Activated CD8-positive, alpha-beta memory T cell treated with anti-CD3 and anti-CD28 coated beads for 48 hours (primary cell): ENCODE measurements at regions not wholly inside any gene's neighbourhood (a gene's known extent, or its start where the extent isn't known, plus 50 kb on each side); places are given as distances from the start of the nearest gene placed in this dataset.

Experiments
- DNase-seq, 3 experiments: peaks; one replicate each; pipeline ENCODE4 v3.0.0-alpha.2; 2020; ENCODE audit warnings: low read depth in 2 of 3, low spot score in 2 of 3

DNA sequence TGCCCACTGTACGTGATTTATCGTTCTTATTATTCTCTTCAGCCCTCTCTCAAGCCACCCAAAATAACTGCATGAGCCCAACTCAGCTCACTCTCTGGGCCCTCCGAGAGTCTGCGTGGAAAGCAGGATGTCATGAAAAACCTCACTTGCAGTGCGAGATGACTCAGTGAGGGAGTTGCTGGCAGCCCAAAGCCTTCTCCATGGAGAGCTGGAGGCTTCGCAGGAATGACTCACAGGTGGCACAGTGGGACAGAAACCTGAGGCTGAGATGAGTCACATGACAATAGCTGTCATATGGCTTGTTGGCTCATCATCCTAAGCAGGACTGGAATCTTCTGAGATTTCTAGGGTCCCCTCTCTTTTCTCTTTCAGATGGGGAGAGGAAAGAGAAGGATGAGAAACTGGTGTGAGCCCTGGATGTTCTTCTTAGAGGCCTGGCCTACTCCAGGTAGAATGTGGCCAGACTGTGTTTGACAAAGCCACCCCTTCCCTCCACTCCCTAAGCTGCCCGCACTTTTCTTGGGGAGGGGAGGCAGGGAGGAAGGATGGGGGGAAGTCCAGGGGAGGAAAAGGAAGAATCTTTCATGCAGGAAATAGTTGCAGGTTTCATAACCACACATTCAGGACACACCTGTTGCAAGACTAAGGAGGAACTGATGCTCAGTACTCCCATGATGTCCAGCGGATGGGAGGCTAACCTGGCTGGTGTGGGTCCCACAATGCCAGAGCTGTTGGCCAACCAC is 160.6 kb upstream of the RPL38 start:
- peak in 2 of 3 experiments; percentile 3 to 15 for DNase-seq

DNA sequence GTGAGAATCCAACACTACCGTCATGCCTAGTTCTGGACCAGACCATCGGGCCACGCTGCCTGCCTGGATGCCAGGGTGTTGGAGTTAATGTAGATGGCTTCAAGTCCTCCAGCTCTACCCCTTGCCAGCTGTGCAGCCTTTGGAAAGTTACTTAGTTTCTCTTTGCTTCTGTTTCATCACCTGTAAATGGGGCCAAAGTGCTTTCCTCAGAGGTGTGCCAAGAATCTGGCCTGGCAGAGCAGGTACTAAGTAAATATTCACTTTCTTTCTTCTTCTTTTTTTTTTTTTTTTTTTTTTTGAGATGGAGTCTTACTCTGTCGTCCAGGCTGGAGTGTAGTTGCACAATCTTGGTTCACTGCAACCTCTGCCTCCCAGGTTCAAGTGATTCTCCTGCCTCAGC is 159.5 kb upstream of the RPL38 start:
- no peak for DNase-seq

GRCh38 chr17:74045608-74046280 is 157.7 kb upstream of the RPL38 start:
- no peak for DNase-seq

DNA sequence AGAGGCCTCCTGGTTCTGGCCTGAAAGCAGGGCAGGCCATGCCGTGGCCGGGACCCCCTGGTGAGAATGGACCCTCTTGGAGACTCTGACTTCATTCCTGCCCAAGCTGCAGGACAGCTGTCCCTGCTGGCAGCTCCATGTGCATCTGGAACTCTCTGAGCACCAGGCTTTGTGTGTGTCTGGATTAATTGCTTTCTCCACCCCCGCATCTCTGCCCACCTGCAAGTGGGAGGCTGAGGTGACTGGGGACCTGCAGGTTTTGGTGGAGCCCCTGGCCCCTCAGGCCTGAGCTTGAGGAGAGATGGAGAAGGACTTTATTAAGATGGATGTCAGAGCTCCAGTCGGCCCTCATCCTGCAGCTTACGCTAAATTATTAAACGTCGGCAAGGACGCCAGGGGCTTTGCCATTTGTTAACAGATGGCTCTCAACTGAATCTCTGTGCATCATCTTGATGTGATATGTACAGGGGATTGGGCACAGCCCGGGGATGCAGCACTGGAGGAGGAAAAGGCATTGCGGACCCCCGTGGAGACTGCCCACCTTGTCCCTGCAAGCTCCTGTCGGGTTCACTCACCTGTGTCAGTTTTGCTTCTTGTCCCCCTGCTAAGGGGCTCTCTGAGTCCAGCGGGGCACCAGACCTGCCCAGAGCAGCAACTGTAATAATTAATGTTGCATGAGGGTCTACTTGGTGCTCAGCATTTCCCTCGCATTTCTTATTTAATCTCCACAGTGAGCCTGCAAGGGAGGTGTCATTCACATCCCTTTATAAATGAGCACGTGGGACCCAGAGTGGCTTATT is 154.1 kb upstream of the RPL38 start:
- no peak for DNase-seq

DNA sequence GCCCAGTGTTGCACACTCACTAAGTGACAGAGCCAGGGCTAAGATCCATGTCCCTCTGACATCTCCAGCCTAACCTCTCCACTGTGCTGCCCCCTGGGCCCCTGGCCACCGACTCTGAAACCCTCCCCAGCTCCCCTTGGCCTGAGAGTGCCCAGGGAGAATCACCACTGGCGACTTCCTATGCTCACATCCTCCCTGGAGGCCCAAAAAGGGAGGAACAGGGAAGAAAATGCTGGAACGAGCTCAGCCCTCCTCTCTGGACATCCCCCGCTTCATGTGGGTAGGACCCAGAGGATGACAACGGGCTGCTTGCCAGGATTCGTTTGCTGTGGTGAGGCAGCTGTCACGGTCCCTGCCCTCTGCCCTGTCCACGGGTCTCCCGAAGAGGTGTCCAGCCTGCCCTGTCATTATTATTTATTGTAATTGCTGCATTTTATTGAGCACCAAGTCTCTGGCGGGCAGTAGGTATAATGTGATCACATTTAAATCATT is 153.5 kb upstream of the RPL38 start:
- DNase-seq = no peak

DNA sequence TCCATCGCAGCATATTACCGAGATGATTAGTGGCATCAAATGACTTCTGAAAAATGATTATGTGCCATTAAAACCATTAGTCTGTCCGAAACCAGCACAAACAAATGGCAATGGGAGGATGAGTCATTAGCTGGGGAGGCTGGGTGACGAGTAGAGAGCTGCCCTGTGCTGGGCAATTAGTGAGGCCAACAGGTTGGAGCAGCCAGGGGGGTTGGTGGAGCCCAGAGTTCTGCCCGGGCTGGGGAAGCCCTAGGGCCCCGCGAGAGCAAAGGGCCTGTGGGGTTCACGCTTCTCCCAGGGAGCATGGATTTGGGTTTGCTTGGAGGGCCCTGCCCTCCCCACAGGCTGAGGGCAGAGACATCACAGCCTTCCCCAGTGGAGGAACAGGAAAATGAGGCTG is 152.1 kb upstream of the RPL38 start:
- DNase-seq = no peak

GRCh38 chr17:74052993-74053711 is 150.3 kb upstream of the RPL38 start:
- no peak for DNase-seq

GRCh38 chr17:74053712-74054078 is 149.8 kb upstream of the RPL38 start:
- no peak for DNase-seq

- DNase-seq = no peak
These were observed 149.2 kb upstream of the RPL38 start for GRCh38 chr17:74054249-74054648.

- DNase-seq = no peak
These were observed 147.8 kb upstream of the RPL38 start for GRCh38 chr17:74055508-74056160.

DNA sequence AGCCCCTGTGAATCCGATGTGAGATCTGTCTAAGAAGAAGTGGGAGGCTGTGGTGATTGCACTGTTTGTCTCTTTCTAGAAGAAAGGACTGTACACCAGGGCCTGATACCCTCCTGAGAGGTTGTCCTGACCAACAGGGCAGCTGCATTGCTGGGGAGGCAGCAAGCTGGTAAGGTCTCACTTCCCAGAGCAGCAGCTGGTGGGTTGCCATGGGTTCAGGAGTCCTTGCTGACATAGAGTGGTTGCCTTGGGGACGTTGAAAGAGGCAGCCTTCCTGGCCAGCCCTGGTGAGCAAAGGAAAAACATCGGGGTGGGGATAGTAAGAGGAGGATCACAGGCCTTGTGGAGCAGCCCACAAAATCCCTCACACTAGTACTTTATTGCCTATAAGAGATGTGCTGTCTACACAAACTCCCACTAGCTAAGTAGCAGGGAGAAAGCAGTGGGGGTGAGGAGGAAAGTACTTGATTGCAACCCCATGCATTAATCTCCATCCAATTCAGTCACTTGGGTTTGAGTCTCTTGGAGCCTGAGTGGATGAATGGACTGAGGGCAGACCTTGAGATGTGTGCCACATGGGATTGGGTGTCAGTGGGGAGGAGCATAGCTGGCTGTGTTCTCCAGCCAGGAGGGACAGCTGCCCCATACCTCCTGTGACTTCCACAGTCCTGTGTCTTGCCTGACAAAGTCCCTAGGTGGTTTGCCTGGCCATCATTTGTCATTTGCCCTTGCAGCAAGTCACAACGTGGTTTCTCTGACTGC is 143.8 kb upstream of the RPL38 start:
- no peak for DNase-seq

DNA sequence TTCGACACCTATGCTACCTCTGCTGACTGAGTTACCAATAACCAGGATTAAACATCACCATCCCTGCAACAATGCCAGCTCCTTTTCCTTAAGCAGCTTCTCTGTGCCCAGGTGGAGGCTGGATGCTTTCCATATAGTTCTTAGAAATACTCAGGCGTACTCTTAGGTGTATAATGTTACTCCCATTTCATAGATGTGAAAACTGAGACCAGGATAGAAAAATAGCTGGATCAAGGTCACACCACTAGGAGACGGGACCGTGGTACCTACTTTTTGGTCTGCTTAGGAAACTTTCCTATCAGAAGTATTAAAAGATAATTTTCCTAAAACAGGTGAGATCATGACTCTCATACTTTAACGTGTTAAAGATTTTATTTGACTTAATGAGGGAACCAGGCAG is 141.7 kb upstream of the RPL38 start:
- DNase-seq = no peak

GRCh38 chr17:74062234-74062633 is 141.2 kb upstream of the RPL38 start:
- no peak for DNase-seq

DNA sequence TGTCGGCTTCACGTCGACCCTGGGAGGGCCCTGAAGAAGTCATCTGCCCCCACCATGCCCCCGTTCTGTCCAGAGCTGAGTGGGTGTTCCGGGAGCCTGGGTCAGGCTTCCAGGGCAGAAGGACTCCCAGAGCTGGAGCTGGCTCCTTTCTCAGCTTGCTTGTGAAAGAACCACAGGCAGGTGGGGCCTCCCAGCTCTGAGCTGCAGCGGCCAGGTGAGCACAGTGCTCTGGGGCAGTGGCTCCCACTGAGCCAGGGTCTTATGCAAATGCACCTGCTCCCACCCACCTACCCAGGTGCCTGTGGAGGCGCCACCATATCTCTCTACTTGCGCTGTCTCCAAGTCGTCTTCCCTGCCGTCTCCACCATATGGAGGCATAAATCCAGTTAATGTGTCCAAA is 140.0 kb upstream of the RPL38 start:
- DNase-seq = no peak

GRCh38 chr17:74070374-74070773 is 133.1 kb upstream of the RPL38 start:
- DNase-seq = no peak

DNA sequence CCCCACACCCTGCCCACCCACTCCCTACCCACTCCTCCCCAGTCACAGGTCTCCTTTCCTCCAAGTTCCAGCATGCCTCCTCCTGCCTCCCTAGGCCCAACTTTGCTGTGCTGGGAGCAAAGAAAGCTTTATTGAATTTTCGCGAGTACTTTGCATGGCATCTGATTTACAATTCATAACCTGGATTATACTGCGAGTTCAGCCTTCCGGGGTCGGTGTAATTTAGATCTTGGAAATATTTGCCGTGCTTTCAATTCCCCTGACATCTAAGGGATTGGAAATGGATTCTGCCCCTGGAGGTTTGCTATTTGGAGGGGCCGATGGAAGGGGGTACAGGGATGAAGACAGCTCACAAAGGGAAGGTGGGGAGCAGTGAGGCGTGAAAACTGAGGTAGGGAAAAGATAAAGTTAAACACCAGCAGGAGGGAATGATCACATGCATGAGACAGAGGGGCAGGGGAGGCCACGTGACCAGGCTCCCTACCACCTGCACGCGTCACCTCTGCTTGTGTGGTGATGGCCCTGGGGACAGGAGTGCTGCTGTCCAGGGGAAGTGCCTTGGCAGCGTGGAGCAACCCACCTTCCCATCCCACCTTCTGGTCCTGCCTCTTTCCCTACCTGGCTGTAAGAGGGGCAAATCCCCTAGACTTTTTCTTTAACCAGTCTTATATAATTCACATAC is 132.3 kb upstream of the RPL38 start:
- no peak for DNase-seq

GRCh38 chr17:74072340-74072739 is 131.1 kb upstream of the RPL38 start:
- DNase-seq = no peak

GRCh38 chr17:74076446-74076845 is 127.0 kb upstream of the RPL38 start:
- no peak for DNase-seq

- DNase-seq = no peak
These were observed 126.2 kb upstream of the RPL38 start for GRCh38 chr17:74077231-74077630.
